H9 (cell line): ENCODE measurements at regions not wholly inside any gene's neighbourhood (a gene's known extent, or its start where the extent isn't known, plus 50 kb on each side); places are given as distances from the start of the nearest gene placed in this dataset.

Experiments used
- DNase-seq: peaks from one replicate; pipeline ENCODE4 v3.0.0-alpha.2; 2017
- H2AFZ ChIP-seq: one replicate; pipeline ENCODE4 v1.6.1; 2013; ENCODE audit warnings: mild to moderate bottlenecking, low read length, control low read depth, moderate library complexity
- H2AK5ac ChIP-seq: 2 replicates; pipeline ENCODE4 v1.6.1; 2013; ENCODE audit warnings: low read length, control low read depth, mixed read lengths; ENCODE audit not compliant: insufficient read length
- H2BK120ac ChIP-seq: one replicate; pipeline ENCODE4 v1.6.1; 2013; ENCODE audit warnings: low read depth, mild to moderate bottlenecking, low read length, control low read depth, inconsistent platforms; ENCODE audit not compliant: poor library complexity, severe bottlenecking
- H2BK12ac ChIP-seq: 2 replicates; pipeline ENCODE4 v1.6.1; 2013; ENCODE audit warnings: low read length, control low read depth, mixed read lengths, low read depth; ENCODE audit not compliant: insufficient read length
- H2BK15ac ChIP-seq: 2 replicates; pipeline ENCODE4 v1.6.1; 2013; ENCODE audit warnings: low read depth, low read length, control low read depth
- H2BK20ac ChIP-seq: one replicate; pipeline ENCODE4 v1.6.1; 2013; ENCODE audit warnings: low read depth, mild to moderate bottlenecking, low read length, control low read depth, inconsistent platforms; ENCODE audit not compliant: poor library complexity, severe bottlenecking
- H2BK5ac ChIP-seq: 2 replicates; pipeline ENCODE4 v1.6.1; 2013; ENCODE audit warnings: low read length, control low read depth, mixed read lengths; ENCODE audit not compliant: insufficient read length
- H3K14ac ChIP-seq: 2 replicates; pipeline ENCODE4 v1.6.1; 2013; ENCODE audit warnings: low read length, control low read depth; ENCODE audit not compliant: insufficient read depth
- H3K18ac ChIP-seq: 2 replicates; pipeline ENCODE4 v1.6.1; 2013; ENCODE audit warnings: low read depth, mild to moderate bottlenecking, mixed read lengths, low read length, control low read depth; ENCODE audit not compliant: insufficient read length
- H3K23ac ChIP-seq: 2 replicates; pipeline ENCODE4 v1.6.1; 2013; ENCODE audit warnings: low read length, control low read depth, mixed read lengths, low read depth; ENCODE audit not compliant: insufficient read length
- H3K23me2 ChIP-seq: 2 replicates; pipeline ENCODE4 v1.6.1; 2013; ENCODE audit warnings: low read depth, mild to moderate bottlenecking, mixed read lengths, low read length, control low read depth; ENCODE audit not compliant: insufficient read length, poor library complexity, severe bottlenecking
- H3K27ac ChIP-seq: 2 replicates; pipeline ENCODE4 v1.5.1; 2013; ENCODE audit warnings: low read length, control low read depth, mixed read lengths, low read depth; ENCODE audit not compliant: insufficient read length
- H3K27me3 ChIP-seq: 2 replicates; pipeline ENCODE4 v1.6.1; 2013; ENCODE audit warnings: low read length, control low read depth, inconsistent platforms; ENCODE audit not compliant: insufficient read depth
- H3K4ac ChIP-seq: 2 replicates; pipeline ENCODE4 v1.6.1; 2013; ENCODE audit warnings: low read depth, mild to moderate bottlenecking, control low read depth, inconsistent platforms, low read length, moderate library complexity
- H3K4me1 ChIP-seq: 2 replicates; pipeline ENCODE4 v1.6.1; 2013; ENCODE audit warnings: low read length, control low read depth, inconsistent platforms; ENCODE audit not compliant: insufficient read depth
- H3K4me2 ChIP-seq: 2 replicates; pipeline ENCODE4 v1.6.1; 2013; ENCODE audit warnings: low read length, control low read depth, mixed read lengths; ENCODE audit not compliant: insufficient read length, insufficient read depth
- H3K56ac ChIP-seq: 2 replicates; pipeline ENCODE4 v1.6.1; 2013; ENCODE audit warnings: low read depth, mild to moderate bottlenecking, mixed read lengths, low read length, control low read depth; ENCODE audit not compliant: insufficient read length
- H3K79me1 ChIP-seq: 2 replicates; pipeline ENCODE4 v1.6.1; 2013; ENCODE audit warnings: low read depth, mild to moderate bottlenecking, moderate library complexity, low read length, control low read depth, inconsistent platforms; ENCODE audit not compliant: insufficient read depth, poor library complexity, severe bottlenecking
- H3K79me2 ChIP-seq: 2 replicates; pipeline ENCODE4 v1.6.1; 2013; ENCODE audit warnings: low read length, control low read depth, inconsistent platforms; ENCODE audit not compliant: insufficient read depth
- H3K9ac ChIP-seq: 2 replicates; pipeline ENCODE4 v1.6.1; 2013; ENCODE audit warnings: low read length, control low read depth, mixed read lengths; ENCODE audit not compliant: insufficient read length; ENCODE audit errors: extremely low read depth
- H3K9me3 ChIP-seq: one replicate; pipeline ENCODE4 v1.6.1; 2013; ENCODE audit warnings: low read depth, low read length, inconsistent platforms; ENCODE audit not compliant: control insufficient read depth
- H3T11ph ChIP-seq: one replicate; pipeline ENCODE4 v1.6.1; 2013; ENCODE audit warnings: mild to moderate bottlenecking, low read length, control low read depth, inconsistent platforms
- H4K20me1 ChIP-seq: one replicate; pipeline ENCODE4 v1.6.1; 2013; ENCODE audit not compliant: control insufficient read depth, insufficient read length, insufficient read depth
- H4K5ac ChIP-seq: 2 replicates; pipeline ENCODE4 v1.6.1; 2013; ENCODE audit warnings: low read depth, mild to moderate bottlenecking, mixed read lengths, low read length, control low read depth; ENCODE audit not compliant: insufficient read length
- H4K8ac ChIP-seq: replicated peaks from 2 replicates; pipeline ENCODE4 v1.6.1; 2013; ENCODE audit warnings: low read length, control low read depth, mixed read lengths, low read depth; ENCODE audit not compliant: insufficient read length
- H4K91ac ChIP-seq: 2 replicates; pipeline ENCODE4 v1.6.1; 2013; ENCODE audit warnings: low read depth, mild to moderate bottlenecking, moderate library complexity, mixed read lengths, low read length, control low read depth; ENCODE audit not compliant: insufficient read length
- H3K27ac Mint-ChIP-seq, 3 experiments: 2 replicates in 2 of 3; 3 replicates in 1 of 3; pipeline ENCODE4 v1.8.0; 2020 to 2021; ENCODE audit warnings: mixed read lengths in 3 of 3, mild to moderate bottlenecking in 1 of 3, moderate library complexity in 1 of 3
- H3K27me3 Mint-ChIP-seq: 2 replicates; pipeline ENCODE4 v1.8.0; 2021; ENCODE audit warnings: low read depth, mild to moderate bottlenecking, moderate library complexity, mixed read lengths
- H3K36me3 Mint-ChIP-seq, 3 experiments: 2 replicates in 2 of 3; 3 replicates in 1 of 3; pipeline ENCODE4 v1.8.0; 2020 to 2021; ENCODE audit warnings: low read depth in 3 of 3, mixed read lengths in 3 of 3; ENCODE audit not compliant: insufficient read depth in 1 of 3
- H3K4me1 Mint-ChIP-seq, 2 experiments: 2 replicates each; pipeline ENCODE4 v1.8.0; 2020; ENCODE audit warnings: mixed read lengths in 2 of 2
- H3K4me3 Mint-ChIP-seq, 2 experiments: 2 replicates in 1 of 2; 3 replicates in 1 of 2; pipeline ENCODE4 v1.8.0; 2020 to 2021; ENCODE audit warnings: mild to moderate bottlenecking in 2 of 2, mixed read lengths in 2 of 2, moderate library complexity in 1 of 2
- H3K9me3 Mint-ChIP-seq, 2 experiments: 2 replicates in 1 of 2; 3 replicates in 1 of 2; pipeline ENCODE4 v1.8.0; 2020; ENCODE audit warnings: mild to moderate bottlenecking in 2 of 2, mixed read lengths in 2 of 2, moderate library complexity in 1 of 2
- WGBS: extraction: QIAGEN DNeasy Blood & Tissue Kit; methylation state at CpG from one replicate; pipeline ENCODE4 v1.1.7; 2013; ENCODE audit warnings: missing lambda C conversion rate, low lambda C conversion rate, mixed read lengths; ENCODE audit not compliant: insufficient read length; ENCODE audit errors: extremely low coverage; 5-methylcytosine and 5-hydroxymethylcytosine counted together
- TF ChIP-seq, protein P1 (sequence below): fragments of 200-600 bp; sonication (generic); conservative IDR thresholded peaks from 3 replicates; pipeline ENCODE4 v1.8.0; 2021; ENCODE audit warnings: antibody characterized with exemption, mild to moderate bottlenecking

DNA sequence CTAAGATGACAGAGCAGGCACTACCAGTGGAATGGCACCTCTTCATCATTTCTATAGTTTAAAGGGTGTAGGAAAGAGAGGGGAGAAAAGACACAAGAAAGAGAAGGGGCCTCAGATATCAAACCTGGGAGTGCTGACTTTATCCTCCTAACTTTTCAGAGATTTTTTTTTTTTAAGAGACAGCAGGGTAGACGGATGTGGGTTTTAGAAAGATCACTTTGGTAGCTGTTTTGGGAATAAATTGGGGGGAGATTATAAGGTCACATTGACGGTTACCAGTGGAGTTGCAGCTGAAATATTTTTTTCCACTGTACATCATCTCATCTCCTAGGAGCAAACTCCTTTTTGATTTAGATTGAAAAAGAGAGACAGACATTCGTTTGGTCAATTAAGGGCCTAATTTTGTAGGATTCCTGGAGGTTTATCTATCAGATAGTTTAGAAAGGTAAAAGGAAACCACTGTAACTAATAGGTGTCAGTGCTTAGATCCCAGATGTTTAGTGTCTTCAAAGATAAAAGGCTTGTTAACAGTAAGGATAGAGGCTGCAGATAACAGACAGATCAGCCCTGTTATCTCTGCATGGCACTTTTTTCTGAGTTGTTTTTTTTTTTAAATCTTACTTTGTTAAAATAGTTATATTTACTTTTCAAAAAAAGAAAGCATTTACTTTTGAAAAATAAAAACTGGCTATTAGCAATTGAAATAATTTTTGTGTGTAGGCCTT lies 1057.0 kb downstream of the IGSF11 start:
- Histone ChIP-seq H3K79me2 (no peaks in the 10 kb centered on the region), H2BK12ac (no peak overlapping the region), H3K9ac (no peak overlapping the region), H3K14ac (no peak overlapping the region), H4K20me1 (no peaks in the 10 kb centered on the region), H3K4me1 (no peaks in the 10 kb centered on the region), H4K8ac (no peak overlapping the region), H2AFZ (no peak overlapping the region), H3K79me1 (no peaks in the 10 kb centered on the region), H3K27ac (no peak overlapping the region), H3K56ac (no peak overlapping the region), H2BK15ac (no peak overlapping the region), H3T11ph (no peak overlapping the region), H2BK5ac (no peak overlapping the region), H2BK120ac (no peak overlapping the region), H4K5ac (no peak overlapping the region), H3K27me3 (no peaks in the 10 kb centered on the region), H3K18ac (no peak overlapping the region), H3K4me2 (no peak overlapping the region), H3K9me3 (no peaks in the 10 kb centered on the region), H4K91ac (no peak overlapping the region), H3K4ac (no peak overlapping the region), H3K23ac (no peak overlapping the region), H3K23me2 (no peaks in the 10 kb centered on the region), H2BK20ac (no peak overlapping the region), H2AK5ac (no peak overlapping the region)
- TF ChIP-seq, protein P1, sequence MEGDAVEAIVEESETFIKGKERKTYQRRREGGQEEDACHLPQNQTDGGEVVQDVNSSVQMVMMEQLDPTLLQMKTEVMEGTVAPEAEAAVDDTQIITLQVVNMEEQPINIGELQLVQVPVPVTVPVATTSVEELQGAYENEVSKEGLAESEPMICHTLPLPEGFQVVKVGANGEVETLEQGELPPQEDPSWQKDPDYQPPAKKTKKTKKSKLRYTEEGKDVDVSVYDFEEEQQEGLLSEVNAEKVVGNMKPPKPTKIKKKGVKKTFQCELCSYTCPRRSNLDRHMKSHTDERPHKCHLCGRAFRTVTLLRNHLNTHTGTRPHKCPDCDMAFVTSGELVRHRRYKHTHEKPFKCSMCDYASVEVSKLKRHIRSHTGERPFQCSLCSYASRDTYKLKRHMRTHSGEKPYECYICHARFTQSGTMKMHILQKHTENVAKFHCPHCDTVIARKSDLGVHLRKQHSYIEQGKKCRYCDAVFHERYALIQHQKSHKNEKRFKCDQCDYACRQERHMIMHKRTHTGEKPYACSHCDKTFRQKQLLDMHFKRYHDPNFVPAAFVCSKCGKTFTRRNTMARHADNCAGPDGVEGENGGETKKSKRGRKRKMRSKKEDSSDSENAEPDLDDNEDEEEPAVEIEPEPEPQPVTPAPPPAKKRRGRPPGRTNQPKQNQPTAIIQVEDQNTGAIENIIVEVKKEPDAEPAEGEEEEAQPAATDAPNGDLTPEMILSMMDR, result no peak
- no peak overlapping the region for H3K4me3 Mint-ChIP-seq
- no peaks in the 10 kb centered on the region for H3K36me3 Mint-ChIP-seq
- H3K4me1 Mint-ChIP-seq, result no peaks in the 10 kb centered on the region
- no peaks in the 10 kb centered on the region for H3K27me3 Mint-ChIP-seq
- DNase-seq, result no peak
- H3K27ac Mint-ChIP-seq, result no peak overlapping the region; a peak in 1 of 7 replicates
- no CpG with 5 or more reads among the region's 3 CpGs for WGBS
- no peaks in the 10 kb centered on the region for H3K9me3 Mint-ChIP-seq
